Lower lobe of right lung (tissue), 2 donors: ENCODE measurements at regions not wholly inside any gene's neighbourhood (a gene's known extent, or its start where the extent isn't known, plus 50 kb on each side); places are given as distances from the start of the nearest gene placed in this dataset.
"Not testable (repeated sequence)": the region's sequence is repeated elsewhere in the genome, so short reads cannot be mapped to it uniquely, and the experiment has no call there.

ENCODE experiments used
- ATAC-seq, 2 donors: fragments of 200-7000 bp; cut with Tn5 transposase; one replicate each; pipeline ENCODE4 v1.9.1; 2020 to 2022; ENCODE audit warnings: mild to moderate bottlenecking in 2 of 2, moderate library complexity in 2 of 2
- DNase-seq: peaks from one replicate; pipeline ENCODE4 v3.0.0-alpha.2; 2020
- H3K27ac ChIP-seq: fragments of 200-600 bp; one replicate; pipeline ENCODE4 v1.8.0; 2022
- H3K27me3 ChIP-seq: fragments of 200-600 bp; one replicate; pipeline ENCODE4 v1.8.0; 2022; ENCODE audit warnings: low read depth
- H3K36me3 ChIP-seq: fragments of 200-600 bp; one replicate; pipeline ENCODE4 v1.8.0; 2022; ENCODE audit warnings: mild to moderate bottlenecking
- H3K4me1 ChIP-seq: fragments of 200-600 bp; one replicate; pipeline ENCODE4 v1.8.0; 2022
- H3K4me3 ChIP-seq: fragments of 200-600 bp; one replicate; pipeline ENCODE4 v1.8.0; 2022; ENCODE audit warnings: mild to moderate bottlenecking
- H3K9me3 ChIP-seq: fragments of 200-600 bp; one replicate; pipeline ENCODE4 v1.8.0; 2022
- intact Hi-C: fragments of 100-400 bp; cut with DNase I; formaldehyde crosslinking; loops from one replicate; pipeline ENCODE4 v1.11.0; 2022
- donor health status: DM: no; HTN: yes; CAD: no; lungs with severe emphysema.

DNA sequence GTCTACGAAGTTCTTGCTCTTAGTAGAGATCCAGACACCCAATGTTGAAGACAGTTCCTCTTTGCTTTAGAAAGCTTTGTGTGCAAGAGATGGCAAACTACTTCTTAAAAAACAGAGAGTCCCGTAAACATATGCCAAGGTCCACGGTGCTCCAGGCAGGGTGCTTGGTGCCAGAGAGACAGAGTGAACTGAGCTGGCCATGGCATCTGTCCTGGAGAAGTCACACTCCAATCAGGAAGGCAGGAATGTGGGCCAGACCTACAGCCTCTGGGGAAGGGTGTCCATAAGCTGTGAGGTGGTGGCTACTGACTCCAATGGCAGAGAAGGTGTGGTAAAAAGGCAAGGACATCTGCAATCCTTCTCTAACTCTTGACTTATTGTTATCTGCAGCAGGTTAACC, 242.0 kb upstream of the PLGLB2 start:
- H3K27me3 ChIP-seq, DNase-seq, H3K9me3 ChIP-seq, ATAC-seq, intact Hi-C loops, H3K4me1 ChIP-seq, H3K36me3 ChIP-seq, H3K4me3 ChIP-seq, H3K27ac ChIP-seq: not testable (repeated sequence)

DNA sequence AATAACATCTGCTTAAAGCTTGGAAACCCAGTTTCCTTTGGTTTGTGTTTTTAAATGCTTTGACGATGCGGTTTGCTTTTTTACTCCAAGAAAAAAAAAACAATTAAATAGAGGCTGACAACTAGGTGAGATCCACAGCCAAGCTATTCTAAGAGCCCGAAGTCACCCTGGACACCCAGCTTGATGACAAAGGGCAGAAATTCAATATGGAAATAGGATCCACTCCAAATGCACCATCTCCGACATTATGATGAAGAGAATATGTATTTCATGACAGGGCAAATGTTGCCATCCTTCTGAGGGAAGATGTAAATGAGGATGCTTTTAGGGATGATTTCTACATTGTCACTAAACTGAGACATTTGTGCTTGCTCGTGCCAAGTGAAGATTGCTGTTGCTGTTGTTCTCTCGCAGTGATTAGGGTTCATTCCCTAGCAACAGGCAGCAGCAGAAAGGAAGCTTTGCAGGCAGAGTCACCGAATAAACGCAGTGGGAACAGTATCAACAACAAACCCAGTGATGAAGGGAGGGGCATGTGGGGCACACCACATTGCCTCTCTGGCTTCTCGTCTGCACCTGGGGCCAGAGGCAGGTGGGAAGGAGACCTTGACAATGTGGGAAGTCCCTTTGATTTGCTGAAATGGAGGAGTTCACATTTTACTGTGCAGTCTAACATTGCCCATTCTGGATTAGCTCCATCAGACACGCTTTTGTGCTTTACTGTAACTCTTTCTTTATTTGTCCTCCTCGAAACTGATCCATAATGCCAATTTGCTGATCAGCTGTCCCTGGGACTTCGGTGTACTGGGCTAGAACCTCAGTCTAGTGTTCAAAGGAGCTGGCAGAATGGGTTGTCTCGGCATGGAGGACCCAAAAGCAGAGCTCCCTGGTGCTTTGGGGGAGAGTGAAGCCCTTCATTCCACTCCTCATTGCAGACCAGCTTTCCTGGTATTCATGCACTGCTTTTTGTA, 240.2 kb upstream of the PLGLB2 start:
- H3K4me1 ChIP-seq, H3K9me3 ChIP-seq, H3K27ac ChIP-seq, H3K27me3 ChIP-seq, H3K4me3 ChIP-seq, intact Hi-C loops, DNase-seq, H3K36me3 ChIP-seq: not testable (repeated sequence)
- peak; percentile 18 to 62 for ATAC-seq

DNA sequence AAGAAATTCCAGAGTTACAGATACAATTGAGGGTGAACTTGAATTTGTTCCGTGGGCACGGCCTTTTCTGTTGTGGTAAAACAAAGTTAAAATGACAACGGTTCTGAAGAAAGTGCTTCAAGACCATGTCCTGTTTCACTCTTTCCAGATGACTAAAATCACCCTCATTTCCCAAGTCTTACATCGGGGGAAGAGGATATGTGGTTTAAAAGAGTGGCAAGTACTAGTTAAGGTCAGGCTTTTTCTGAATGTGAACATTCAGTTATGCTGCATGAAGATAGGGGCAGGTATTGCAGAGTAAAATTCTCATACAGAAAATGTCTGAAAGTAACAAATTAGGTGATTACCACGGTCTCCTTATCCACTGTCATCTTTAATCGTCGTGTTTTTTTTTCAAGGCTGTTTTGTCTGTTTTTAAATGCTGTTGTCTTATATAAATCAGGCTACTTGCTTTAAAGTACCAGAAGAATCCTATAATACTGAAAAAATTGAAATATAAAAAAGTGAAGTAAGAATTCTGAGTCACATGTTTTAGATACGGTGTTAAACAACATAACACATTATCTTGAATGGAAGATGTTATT, 236.6 kb upstream of the PLGLB2 start:
- H3K36me3 ChIP-seq, DNase-seq, H3K4me3 ChIP-seq, H3K27ac ChIP-seq, intact Hi-C loops, H3K27me3 ChIP-seq, ATAC-seq, H3K9me3 ChIP-seq, H3K4me1 ChIP-seq: not testable (repeated sequence)

DNA sequence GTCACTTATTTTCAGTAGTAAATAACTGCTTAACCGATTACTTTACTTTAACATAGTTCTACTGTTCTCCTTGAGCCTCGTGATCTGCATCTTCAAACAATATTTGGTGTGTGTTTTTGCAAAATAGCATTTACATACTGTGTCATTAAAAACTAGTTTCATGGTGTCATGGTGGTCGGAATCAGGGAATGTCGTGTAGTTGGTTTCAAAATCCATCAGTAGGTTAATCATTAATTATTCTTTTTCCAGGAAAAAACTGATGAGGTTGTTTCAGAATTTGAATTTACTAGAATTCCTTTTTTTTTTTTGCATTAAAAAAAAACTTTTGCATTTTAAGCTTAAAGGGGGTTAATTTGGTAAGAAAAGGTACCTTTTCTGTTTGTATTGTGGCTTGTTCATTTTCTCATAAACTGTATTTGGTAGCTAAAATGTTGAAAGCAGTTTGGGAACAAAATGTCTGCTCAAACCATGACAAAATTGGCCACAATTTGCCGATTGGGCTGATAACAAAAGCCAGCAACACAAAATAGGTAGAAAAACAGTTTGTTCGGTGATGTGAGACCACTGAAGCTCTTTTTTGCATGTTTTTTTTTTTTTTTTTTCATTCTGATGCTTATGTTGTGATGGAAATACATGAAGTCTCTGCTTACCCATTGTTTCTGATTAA, 234.9 kb upstream of the PLGLB2 start:
- ATAC-seq, H3K9me3 ChIP-seq, H3K4me3 ChIP-seq, H3K27me3 ChIP-seq, H3K36me3 ChIP-seq, H3K27ac ChIP-seq, H3K4me1 ChIP-seq, intact Hi-C loops, DNase-seq: not testable (repeated sequence)

DNA sequence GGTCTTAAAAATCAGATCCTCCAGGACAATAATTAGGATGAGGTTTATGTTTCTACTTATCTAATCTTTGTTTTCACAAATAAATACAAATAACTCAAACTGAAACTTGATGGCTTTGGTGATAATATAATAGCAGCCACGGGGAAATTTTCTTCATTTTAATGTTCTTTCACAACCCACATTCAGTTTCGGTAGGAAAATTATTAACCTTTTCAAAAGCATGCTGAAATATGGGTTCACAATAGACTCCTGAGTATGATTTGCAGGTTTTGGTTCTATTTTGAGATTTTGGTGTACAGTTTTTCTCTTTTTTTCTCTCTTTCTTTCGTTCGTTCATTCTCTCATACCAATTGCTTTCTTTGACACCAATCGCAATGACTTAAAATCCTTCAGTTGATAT, 233.9 kb upstream of the PLGLB2 start:
- H3K36me3 ChIP-seq, intact Hi-C loops, H3K27ac ChIP-seq, H3K4me1 ChIP-seq, H3K4me3 ChIP-seq, DNase-seq, ATAC-seq, H3K27me3 ChIP-seq, H3K9me3 ChIP-seq: not testable (repeated sequence)

DNA sequence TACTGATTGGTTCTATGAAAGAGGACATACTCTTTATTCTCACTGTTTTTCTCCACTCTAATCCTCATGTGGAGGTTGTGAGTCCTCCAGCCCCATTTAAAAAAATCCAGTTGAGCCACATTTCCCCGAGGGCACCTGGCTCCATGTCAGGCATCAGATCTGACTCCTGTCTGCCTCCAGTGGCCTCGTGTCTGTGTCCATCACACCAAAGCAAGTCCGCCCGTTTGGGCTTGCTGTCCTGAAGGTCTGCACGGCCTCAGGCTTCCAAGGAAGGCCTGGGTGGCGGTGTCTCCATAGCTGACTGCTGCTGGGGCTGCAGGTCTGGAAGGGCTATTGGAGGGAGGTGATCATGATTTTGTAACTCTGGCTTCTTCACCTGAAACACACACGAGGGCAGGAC, 233.4 kb upstream of the PLGLB2 start:
- intact Hi-C loops, result not testable (repeated sequence)

DNA sequence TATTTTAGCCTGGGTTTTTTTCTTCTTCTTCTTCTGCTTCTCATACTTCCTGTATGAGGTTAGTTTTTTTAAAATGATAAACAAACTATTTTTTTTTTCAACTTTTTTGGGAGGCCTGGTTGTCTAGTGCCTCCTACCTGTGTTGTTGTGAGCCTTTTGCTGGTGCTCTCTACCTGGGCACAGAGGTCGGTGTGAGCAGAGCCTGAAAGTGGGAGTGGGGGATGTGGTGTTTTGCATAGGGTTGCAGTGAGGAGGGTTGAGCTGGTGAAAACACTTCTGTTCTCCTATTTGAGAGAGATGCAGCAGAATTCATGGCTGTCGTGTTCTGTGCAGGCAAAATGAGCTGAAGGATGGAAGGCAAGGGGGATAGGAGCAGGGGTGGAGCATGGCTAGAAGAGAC, 232.7 kb upstream of the PLGLB2 start:
- H3K4me1 ChIP-seq, H3K27ac ChIP-seq, H3K9me3 ChIP-seq, H3K27me3 ChIP-seq, H3K4me3 ChIP-seq, DNase-seq, intact Hi-C loops, H3K36me3 ChIP-seq: not testable (repeated sequence)
- ATAC-seq, result peak in 1 of 2 donors; percentile 25

More for the DNA sequence above, 233.4 kb upstream of the PLGLB2 start:
- not testable (repeated sequence) for DNase-seq, H3K27ac ChIP-seq, H3K4me1 ChIP-seq, ATAC-seq, H3K4me3 ChIP-seq, H3K27me3 ChIP-seq, H3K36me3 ChIP-seq, H3K9me3 ChIP-seq

DNA sequence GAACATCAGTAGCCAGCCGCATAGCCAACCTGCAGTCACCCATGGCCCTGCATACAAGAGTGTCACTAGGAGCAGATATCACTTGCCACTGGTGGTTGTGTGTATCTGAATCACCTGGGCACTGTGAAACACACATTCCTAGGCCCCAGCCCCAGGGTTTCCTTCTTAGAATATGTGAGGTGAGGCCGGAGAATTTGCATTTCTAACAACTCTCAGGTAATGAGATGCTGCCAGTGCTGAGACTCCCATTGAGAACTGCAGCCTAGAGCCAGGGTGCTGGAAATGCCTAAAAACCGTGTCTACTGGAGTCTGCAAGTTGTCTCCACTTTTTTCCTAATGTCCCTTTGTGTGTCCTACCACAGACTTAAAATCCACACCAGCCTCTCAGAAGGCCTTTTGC, 232.0 kb upstream of the PLGLB2 start:
- DNase-seq, H3K36me3 ChIP-seq, H3K9me3 ChIP-seq, ATAC-seq, H3K4me3 ChIP-seq, intact Hi-C loops, H3K27me3 ChIP-seq, H3K4me1 ChIP-seq, H3K27ac ChIP-seq: not testable (repeated sequence)

DNA sequence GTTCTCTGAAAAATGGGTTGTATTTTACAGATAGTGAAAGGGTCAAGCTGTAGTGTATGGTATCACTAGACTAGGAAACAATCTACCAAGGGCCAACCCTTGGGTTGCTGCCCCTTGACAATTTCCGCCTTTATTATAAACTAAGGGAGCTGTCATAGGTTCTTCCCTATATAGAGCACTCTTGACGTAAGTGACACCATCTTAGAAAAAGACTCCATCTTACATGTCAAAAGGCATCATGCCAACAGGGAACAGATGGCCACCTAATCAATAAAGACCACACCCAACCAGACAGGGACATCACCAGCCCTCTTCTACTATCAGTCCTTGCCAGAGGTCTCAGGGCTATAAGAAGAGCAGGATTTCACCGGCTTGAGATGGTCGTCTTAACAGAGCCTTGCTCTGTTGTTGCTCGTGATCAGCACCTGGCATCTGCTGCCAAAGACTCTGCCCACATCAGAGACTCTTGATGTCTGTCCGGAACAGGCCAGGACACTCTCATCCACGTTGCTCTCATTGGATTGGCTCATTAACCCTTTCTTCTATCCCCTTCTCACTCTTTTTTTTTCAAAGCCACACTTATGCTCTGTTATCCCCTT, 231.4 kb upstream of the PLGLB2 start:
- intact Hi-C loops, result not testable (repeated sequence)

DNA sequence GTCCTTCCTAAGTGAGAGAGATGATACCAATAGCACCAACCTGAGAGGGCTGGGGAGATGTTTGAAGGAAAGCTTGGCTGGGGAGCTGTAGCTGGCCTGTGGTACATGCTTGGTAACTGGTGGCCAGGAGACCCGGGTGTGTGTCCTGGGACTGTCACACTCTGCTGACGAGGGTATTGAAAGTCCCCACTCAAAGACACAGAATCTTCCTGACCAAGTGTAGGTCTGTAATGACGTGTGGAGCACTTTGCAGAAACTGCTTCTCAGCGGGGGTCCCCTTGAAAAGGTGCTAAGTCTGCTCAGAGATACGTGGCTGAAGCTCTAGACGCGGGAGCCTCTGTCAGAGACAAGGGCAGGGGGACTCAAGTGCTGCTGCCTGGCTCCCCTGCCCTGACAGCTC, 230.4 kb upstream of the PLGLB2 start:
- H3K4me1 ChIP-seq, H3K36me3 ChIP-seq, H3K27ac ChIP-seq, ATAC-seq, intact Hi-C loops, H3K4me3 ChIP-seq, H3K27me3 ChIP-seq, H3K9me3 ChIP-seq, DNase-seq: not testable (repeated sequence)

More for the DNA sequence above, 231.4 kb upstream of the PLGLB2 start:
- H3K27ac ChIP-seq, DNase-seq, H3K4me3 ChIP-seq, ATAC-seq, H3K27me3 ChIP-seq, H3K36me3 ChIP-seq, H3K4me1 ChIP-seq, H3K9me3 ChIP-seq: not testable (repeated sequence)

DNA sequence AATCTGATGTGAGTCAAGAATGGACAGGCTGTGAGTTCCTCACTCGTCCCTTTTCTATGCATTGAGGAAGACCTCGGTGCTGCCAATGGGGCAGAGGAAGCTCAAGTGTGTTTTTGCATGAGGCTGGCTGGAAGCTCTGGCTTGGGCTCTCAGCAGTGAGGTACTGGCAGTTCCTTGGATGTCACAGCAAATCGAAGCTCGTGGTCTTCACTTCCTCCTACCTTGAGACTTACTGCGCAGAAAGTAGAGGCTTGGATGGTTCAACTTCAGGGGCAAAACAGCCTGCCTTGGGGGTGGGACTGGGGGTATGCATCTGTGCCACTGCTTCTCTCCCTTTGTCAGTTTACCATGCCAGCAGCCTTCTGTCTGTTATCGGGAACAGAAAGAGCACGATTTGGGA, 229.8 kb upstream of the PLGLB2 start:
- H3K36me3 ChIP-seq, H3K9me3 ChIP-seq, ATAC-seq, H3K27me3 ChIP-seq, DNase-seq, H3K4me3 ChIP-seq, intact Hi-C loops, H3K4me1 ChIP-seq, H3K27ac ChIP-seq: not testable (repeated sequence)

DNA sequence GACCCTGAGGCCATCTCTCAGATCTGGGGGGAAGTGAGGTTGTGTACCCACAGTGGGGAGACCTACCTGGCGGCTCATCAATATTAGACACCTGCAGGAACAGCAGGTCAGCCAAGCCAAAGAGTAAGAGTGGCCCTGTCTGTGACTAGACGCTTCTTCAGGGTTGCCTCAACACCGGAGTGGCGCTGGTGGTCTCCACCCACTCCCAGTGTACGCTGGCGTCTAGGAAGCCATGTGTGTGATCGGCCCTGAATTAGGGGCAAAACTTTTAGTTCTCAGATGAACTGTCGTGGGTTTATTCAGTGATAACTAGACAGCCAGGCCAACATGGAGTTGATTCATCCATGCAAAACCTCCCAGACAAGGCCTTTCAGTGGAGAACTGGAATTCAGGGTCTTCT, 229.3 kb upstream of the PLGLB2 start:
- H3K36me3 ChIP-seq, H3K27ac ChIP-seq, H3K4me3 ChIP-seq, DNase-seq, H3K27me3 ChIP-seq, intact Hi-C loops, H3K4me1 ChIP-seq, H3K9me3 ChIP-seq, ATAC-seq: not testable (repeated sequence)

DNA sequence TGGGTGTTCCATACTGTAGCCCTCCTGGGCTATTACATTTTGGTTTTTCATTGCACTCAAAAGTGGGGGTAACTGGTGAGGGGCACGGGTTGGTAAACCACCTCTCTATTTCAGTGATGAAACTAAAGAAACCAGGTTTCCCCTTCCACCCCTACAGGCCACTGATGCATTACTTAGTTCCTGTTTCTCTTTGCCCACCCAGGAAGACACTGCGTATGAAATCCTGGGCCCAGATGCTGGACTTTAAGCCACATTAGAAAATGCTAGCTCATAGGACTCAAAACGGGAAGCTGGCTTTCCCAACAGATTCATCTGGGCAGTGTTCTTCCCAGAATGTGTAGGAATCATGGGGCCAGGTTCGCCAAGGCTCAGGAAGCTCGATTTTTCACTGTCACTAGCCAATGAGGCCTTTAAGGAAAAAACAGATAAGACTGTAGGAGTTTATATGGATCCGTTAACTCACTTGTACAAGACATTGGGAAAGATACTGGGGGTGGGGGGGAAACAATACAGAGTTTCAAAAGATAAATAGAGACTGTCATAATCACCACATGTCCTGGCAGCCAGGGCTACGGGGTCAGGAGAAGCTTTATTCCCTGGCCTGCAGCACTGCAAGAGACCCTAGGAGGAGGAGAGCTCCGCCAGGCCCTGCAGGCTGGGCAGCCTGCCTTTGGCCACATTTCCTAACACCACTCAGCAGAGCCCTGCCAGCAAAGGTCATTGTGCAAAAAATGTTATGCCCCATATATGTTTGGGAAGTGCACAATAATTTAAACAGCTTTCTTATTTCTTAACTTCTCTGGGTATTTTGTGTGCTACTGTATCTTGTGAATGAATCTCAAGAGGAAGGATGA, 228.5 kb upstream of the PLGLB2 start:
- DNase-seq, H3K4me1 ChIP-seq, H3K27me3 ChIP-seq, H3K27ac ChIP-seq, H3K9me3 ChIP-seq, H3K36me3 ChIP-seq, intact Hi-C loops, H3K4me3 ChIP-seq: not testable (repeated sequence)
- ATAC-seq, result peak; percentile 66 to 70
